ENCODE measurements at regions not wholly inside any gene's neighbourhood (a gene's known extent, or its start where the extent isn't known, plus 50 kb on each side); places are given as distances from the start of the nearest gene placed in this dataset.

DNA sequence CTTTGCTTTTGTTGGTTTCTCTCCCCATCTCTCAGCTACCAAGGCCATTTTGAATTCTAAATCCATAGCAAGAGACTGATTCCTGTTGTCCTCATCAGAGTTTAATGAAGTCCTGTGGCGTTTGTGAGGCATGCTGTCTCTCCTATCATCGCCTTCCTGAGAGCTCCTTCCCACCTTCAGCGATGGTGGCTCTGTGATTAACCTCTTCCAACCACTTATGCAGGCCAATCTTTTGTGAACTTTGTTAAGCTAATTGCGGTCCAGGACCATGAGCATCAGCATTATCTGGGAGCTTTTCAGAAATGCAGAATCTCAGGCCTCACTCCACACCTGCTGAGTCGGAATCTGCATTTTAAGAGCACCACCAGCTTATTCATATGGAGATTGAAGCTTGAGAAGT, 272.5 kb upstream of the CDYL start:
- TF ChIP-seq EZH2 (IDR thresholded peaks at IDR 0.05) (no peak), POLR2AphosphoS5 (IDR thresholded peaks at IDR 0.05; ENCODE audit: borderline replicate concordance, low read depth, low read length) (no peak), FOXP2 (optimal IDR thresholded peaks at IDR 0.05; ENCODE audit: control extremely low read depth, extremely low read length, insufficient read depth) (no peak)

Measured in SK-N-MC (cell line).